8988T (cell line): ENCODE measurements at regions not wholly inside any gene's neighbourhood (a gene's known extent, or its start where the extent isn't known, plus 50 kb on each side); places are given as distances from the start of the nearest gene placed in this dataset.
"Not testable (repeated sequence)": the region's sequence is repeated elsewhere in the genome, so short reads cannot be mapped to it uniquely, and the experiment has no call there.

ENCODE experiments used
- DNase-seq: peaks from one replicate; pipeline ENCODE4 v3.0.0; 2011

GRCh38 chr1:194859481-194860154, 1673.2 kb upstream of the B3GALT2 start:
- not testable (repeated sequence) for DNase-seq

- not testable (repeated sequence) for DNase-seq
Measured at GRCh38 chr1:194858811-194859480, 1672.5 kb upstream of the B3GALT2 start.

GRCh38 chr1:194857413-194857812, 1671.0 kb upstream of the B3GALT2 start:
- no peak for DNase-seq

GRCh38 chr1:194848846-194849245, 1662.4 kb upstream of the B3GALT2 start:
- DNase-seq, result no peak

GRCh38 chr1:194846488-194846887, 1660.1 kb upstream of the B3GALT2 start:
- DNase-seq, result no peak

GRCh38 chr1:194843077-194843476, 1656.7 kb upstream of the B3GALT2 start:
- no peak for DNase-seq

- no peak for DNase-seq
Measured at GRCh38 chr1:194833111-194833510, 1646.7 kb upstream of the B3GALT2 start.

- DNase-seq, result not testable (repeated sequence)
Measured at GRCh38 chr1:194831595-194831994, 1645.2 kb upstream of the B3GALT2 start.

- no peak for DNase-seq
Measured at GRCh38 chr1:194830387-194830786, 1644.0 kb upstream of the B3GALT2 start.

GRCh38 chr1:194829492-194829891, 1643.1 kb upstream of the B3GALT2 start:
- DNase-seq, result no peak

- DNase-seq, result no peak
Measured at GRCh38 chr1:194825382-194825781, 1639.0 kb upstream of the B3GALT2 start.

- DNase-seq, result no peak
Measured at GRCh38 chr1:194821091-194821490, 1634.7 kb upstream of the B3GALT2 start.

GRCh38 chr1:194818674-194819073, 1632.3 kb upstream of the B3GALT2 start:
- DNase-seq, result no peak

- no peak for DNase-seq
Measured at GRCh38 chr1:194816859-194817258, 1630.4 kb upstream of the B3GALT2 start.

- DNase-seq, result no peak
Measured at GRCh38 chr1:194813096-194813495, 1626.7 kb upstream of the B3GALT2 start.

GRCh38 chr1:194809665-194810064, 1623.3 kb upstream of the B3GALT2 start:
- DNase-seq, result no peak

GRCh38 chr1:194809215-194809614, 1622.8 kb upstream of the B3GALT2 start:
- no peak for DNase-seq

GRCh38 chr1:194807530-194808220, 1621.3 kb upstream of the B3GALT2 start:
- no peak for DNase-seq

- no peak for DNase-seq
Measured at GRCh38 chr1:194802572-194802971, 1616.2 kb upstream of the B3GALT2 start.

- DNase-seq, result no peak
Measured at GRCh38 chr1:194795917-194796593, 1609.6 kb upstream of the B3GALT2 start.

GRCh38 chr1:194787001-194787400, 1600.6 kb upstream of the B3GALT2 start:
- DNase-seq, result no peak

- no peak for DNase-seq
Measured at GRCh38 chr1:194786027-194786426, 1599.6 kb upstream of the B3GALT2 start.

- DNase-seq, result no peak
Measured at GRCh38 chr1:194776657-194777056, 1590.2 kb upstream of the B3GALT2 start.
